HG02763 (cell line): ENCODE measurements at regions not wholly inside any gene's neighbourhood (a gene's known extent, or its start where the extent isn't known, plus 50 kb on each side); places are given as distances from the start of the nearest gene placed in this dataset.

Experiments used
- ATAC-seq: cut with Tn5 transposase; IDR thresholded peaks from one replicate; pipeline ENCODE4 v1.9.1; 2021; ENCODE audit warnings: mild to moderate bottlenecking, moderate library complexity; ENCODE audit not compliant: unreplicated experiment

DNA sequence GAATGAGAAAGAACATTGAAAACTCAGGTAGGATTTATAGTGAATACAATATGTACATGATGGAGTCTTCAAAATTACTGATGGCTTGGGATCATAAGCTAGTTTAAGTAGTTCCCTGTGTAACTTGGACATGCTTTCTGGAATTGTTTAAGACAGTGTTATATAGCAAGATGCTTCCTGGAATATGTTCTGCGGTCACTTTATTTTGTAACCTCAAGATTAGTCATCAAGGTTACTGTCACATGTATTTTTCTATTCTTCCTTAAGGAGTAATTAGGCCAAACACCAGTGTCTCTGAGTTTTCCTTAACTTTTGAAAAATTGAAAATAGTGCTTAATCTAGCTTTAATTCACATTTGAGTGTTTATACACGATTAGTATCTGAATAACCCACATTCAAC lies 760.3 kb upstream of the ARRDC4 start:
- ATAC-seq = no peak

DNA sequence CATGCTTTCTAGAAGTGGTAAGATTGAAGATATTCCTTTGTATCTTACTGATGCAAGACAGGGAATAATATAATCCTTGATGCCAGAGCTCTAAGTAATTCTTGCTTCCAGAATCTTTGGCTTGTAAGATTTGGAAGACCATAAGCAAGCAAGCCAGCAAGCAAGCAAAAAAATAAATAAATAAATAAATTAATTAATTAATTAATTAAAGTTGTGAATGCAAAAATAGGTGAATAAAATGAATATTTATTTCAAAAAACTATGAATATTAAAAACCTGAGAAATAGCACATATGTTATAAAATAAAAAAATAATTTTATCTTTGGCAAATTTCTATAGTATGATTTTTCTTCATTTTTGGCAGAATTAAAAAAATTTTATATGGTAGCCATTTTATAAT lies 750.2 kb upstream of the ARRDC4 start:
- no peak for ATAC-seq

DNA sequence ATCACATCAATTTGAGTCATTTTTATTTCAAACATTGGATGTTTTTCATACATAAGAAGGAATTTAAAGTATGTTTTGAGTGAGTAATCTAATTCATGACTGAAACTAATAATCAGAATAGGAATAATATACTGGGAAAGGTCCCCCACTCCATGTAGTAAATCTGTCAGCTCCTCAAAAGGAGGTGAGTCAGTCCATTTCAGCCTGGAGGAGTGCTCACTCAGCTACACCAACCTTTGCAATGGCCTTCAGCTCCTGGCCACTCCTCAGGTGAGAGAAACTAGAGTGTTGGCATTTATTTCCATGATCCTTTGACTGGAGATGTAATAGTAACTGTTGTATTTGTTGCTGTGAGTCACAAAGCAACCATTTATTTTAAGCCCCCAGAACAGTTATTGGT lies 744.9 kb upstream of the ARRDC4 start:
- ATAC-seq = no peak

GRCh38 chr15:97224191-97224641 lies 736.3 kb upstream of the ARRDC4 start:
- no peak for ATAC-seq

GRCh38 chr15:97234851-97235610 lies 725.5 kb upstream of the ARRDC4 start:
- no peak for ATAC-seq

- ATAC-seq = no peak
Observed at GRCh38 chr15:97235611-97235985, 724.9 kb upstream of the ARRDC4 start.

DNA sequence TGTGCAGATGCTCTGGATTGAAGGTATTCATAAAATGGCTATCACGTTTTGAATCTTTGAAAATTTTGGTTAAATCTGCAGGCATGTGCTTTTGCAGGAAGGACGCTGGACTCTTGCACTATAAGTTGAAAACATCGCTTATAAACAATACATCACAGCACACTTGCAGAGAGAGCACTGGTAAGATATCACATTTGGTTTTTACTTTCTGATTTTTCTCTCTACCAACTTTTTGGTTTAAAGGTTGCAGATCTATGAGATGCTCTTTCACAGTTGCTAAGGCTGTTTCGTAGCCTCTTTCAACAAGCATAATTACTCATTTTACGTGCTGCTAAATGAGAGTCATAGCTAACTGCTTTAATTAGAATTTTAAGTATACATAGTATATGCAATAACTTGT lies 724.4 kb upstream of the ARRDC4 start:
- no peak for ATAC-seq

GRCh38 chr15:97237160-97237559 lies 723.3 kb upstream of the ARRDC4 start:
- no peak for ATAC-seq

- no peak for ATAC-seq
Observed at GRCh38 chr15:97248376-97248775, 712.1 kb upstream of the ARRDC4 start.

DNA sequence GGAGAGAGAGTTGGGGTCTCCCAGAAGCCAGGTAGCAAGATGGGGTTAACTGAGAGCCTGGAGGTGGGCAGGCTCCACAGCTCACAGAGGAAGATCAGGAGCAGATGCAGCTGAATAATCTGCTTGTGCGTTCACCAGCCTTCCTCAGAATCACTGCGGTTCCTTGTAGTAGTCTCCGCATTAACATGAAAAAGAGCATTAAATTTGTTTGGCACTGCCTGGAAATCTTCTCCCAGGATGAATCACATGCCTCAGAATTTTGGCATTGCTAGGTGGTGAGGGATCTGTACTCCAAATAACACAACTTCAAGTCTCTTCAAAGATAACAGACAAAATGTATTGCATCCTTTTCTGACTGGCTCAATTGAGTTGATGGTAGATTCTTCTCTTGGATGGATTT lies 700.6 kb upstream of the ARRDC4 start:
- ATAC-seq = no peak

- no peak for ATAC-seq
Observed at GRCh38 chr15:97301166-97301565, 659.3 kb upstream of the ARRDC4 start.

GRCh38 chr15:97316362-97316761 lies 644.1 kb upstream of the ARRDC4 start:
- ATAC-seq = no peak

DNA sequence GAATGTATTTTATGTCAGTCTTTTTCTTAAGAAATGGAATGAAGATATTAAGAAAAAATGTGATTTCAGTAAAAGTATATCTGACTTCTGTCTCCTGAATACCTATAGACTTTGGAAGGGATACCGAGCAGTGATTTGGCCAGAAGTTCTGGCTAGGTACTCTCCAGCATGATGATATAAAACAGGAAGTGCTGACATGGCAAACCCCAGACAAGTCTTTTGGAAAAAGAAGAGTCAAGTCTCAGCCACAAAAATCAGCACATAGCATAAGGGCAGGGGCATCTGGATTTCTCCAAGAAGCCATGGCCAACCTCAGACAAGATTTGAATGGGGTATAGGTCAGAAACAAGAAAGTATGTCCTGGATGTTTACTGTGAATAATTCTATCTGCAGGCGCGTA lies 643.3 kb upstream of the ARRDC4 start:
- no peak for ATAC-seq

- ATAC-seq = no peak
Observed at GRCh38 chr15:97319291-97319690, 641.2 kb upstream of the ARRDC4 start.

- ATAC-seq = no peak
Observed at GRCh38 chr15:97346221-97346620, 614.3 kb upstream of the ARRDC4 start.

DNA sequence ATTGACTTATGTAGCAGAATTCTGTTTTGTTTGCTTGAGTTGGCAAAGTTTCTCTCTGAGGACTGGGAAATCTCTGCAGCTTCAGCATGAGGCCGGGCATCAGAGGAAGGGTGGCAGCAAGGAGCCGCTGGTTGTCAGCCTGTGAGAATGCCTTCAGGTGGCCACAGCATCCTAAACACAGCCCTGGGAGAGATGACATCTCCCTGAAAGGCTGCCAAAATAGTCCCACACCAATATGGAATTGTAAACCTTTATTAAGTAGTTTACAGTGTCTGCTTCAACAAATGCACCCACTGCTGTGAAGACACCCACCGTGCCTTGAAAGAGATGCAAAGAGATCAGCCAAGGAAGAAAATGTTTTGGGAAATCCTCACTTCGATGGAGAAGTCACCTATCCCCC lies 609.7 kb upstream of the ARRDC4 start:
- no peak for ATAC-seq

DNA sequence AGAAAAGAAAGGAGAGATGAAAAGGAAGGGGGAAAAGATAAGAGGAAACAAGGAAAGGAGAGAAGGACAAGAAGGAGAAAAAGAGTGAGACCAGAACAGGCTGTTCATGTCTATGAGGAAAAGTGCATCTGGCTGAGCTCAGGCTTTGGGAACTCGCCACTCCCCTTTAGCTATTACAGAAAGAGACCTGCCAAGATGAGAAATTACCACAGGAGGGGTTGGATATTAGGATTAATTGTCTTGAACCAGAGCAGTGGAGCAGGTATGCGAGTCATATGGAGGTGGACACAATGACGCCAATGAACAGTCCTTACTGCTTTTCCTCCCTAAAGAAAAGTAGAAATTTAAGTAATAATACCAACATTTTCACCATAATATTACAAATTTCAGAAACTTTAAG lies 577.0 kb upstream of the ARRDC4 start:
- no peak for ATAC-seq

GRCh38 chr15:97386940-97387339 lies 573.6 kb upstream of the ARRDC4 start:
- no peak for ATAC-seq

GRCh38 chr15:97401195-97401594 lies 559.3 kb upstream of the ARRDC4 start:
- no peak for ATAC-seq

DNA sequence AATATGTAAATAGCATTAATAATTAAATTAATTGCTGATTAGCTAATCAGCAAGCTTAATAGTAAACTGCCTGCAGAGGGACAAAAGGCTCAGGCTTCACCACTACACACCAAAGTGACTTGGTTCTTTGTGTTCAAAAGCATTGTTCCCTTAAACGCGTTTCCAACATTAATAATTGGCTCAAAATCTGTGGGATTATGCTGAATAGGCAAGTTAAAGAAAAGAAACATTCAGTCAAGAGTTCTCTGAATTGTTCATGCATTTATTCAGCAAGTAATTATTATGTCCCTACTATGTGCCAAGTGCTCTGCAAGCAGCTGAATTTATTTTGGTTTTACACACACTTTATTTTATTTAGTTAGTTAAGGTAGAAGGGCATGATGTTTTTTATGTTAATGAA lies 558.5 kb upstream of the ARRDC4 start:
- ATAC-seq = no peak

GRCh38 chr15:97406841-97407240 lies 553.7 kb upstream of the ARRDC4 start:
- ATAC-seq = no peak

- no peak for ATAC-seq
Observed at GRCh38 chr15:97410897-97411575, 549.5 kb upstream of the ARRDC4 start.

DNA sequence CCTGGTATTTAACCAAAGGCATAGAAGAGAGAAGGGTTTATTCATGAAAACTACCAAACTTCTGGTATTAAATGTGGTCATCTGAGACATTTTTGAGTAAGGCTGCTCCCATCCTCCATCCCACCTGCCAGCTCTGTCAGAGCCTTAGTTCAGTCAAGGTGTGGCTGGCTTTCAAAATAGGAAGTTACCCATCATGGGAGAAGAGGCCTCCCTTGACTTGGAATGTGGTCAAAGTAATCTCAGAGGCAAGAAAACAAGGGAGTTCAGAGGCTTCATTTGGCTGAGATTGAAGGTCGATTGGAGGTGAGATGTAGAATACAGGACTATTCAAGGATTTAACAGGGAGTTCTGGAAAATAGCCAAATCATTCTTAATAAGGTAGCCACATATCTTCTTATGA lies 540.4 kb upstream of the ARRDC4 start:
- no peak for ATAC-seq
